HAP-1 (cell line): ENCODE measurements at regions not wholly inside any gene's neighbourhood (a gene's known extent, or its start where the extent isn't known, plus 50 kb on each side); places are given as distances from the start of the nearest gene placed in this dataset.
"Not testable (repeated sequence)": the region's sequence is repeated elsewhere in the genome, so short reads cannot be mapped to it uniquely, and the experiment has no call there.

Experiments used
- DNase-seq, 2 experiments: peaks; one replicate each; pipeline ENCODE4 v3.0.0-alpha.2; 2016 to 2020; ENCODE audit warnings: low spot score in 2 of 2
- H3K27me3 ChIP-seq: fragments of 250-450 bp; sonication (Bioruptor Pico); 2 replicates; pipeline ENCODE4 v1.5.1; 2020; ENCODE audit warnings: low read depth, mild to moderate bottlenecking, moderate library complexity
- H3K36me3 ChIP-seq: fragments of 250-450 bp; sonication (Bioruptor Pico); replicated peaks from 2 replicates; pipeline ENCODE4 v1.5.1; 2020; ENCODE audit warnings: mild to moderate bottlenecking
- H3K4me1 ChIP-seq: fragments of 250-450 bp; sonication (Bioruptor Pico); 2 replicates; pipeline ENCODE4 v1.5.1; 2020; ENCODE audit warnings: mild to moderate bottlenecking
- H3K4me3 ChIP-seq: fragments of 250-450 bp; sonication (Bioruptor Pico); 2 replicates; pipeline ENCODE4 v1.5.1; 2020; ENCODE audit warnings: mild to moderate bottlenecking, moderate library complexity
- H3K9me3 ChIP-seq: fragments of 250-450 bp; sonication (Bioruptor Pico); 2 replicates; pipeline ENCODE4 v1.5.1; 2020; ENCODE audit warnings: mild to moderate bottlenecking, moderate library complexity
- in situ Hi-C: fragments of 300-500 bp; cut with MboI; formaldehyde crosslinking; loops from 3 replicates; pipeline ENCODE4 v1.14.3; 2020; ENCODE audit warnings: low sequenced_read_pairs, inconsistent platforms, mixed read lengths

DNA sequence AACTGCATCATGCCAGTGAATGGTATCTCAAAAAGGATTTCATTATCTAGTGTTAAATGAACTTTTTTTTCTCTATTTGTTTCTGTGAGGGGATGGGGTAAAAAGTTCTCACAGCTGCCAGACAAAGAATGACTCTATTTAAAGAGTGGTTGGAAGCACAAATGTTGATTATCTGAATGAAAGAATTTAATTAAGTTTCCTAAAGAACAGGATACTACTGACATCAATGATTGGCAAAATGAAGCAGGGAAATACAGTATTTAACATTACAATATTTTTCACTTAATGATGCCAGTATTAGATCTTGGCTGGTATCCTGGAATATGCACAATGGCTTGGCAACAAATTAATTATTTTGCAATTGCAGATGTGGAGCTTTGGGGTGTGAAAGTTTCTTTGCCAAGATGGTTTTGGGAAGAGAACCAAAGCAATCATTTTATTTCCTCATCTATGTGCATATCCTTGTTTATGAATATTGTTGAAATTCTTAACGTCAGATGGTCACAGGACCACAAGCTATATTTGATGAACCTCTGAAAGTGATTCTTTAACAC is 336.8 kb downstream of the ARL4A start:
- H3K36me3 ChIP-seq: 0 out of 2 replicates have a peak, but pooled peaks cover 3% of the 10 kb centered on the region
- in situ Hi-C loops: no loop called here
- DNase-seq: no peak
- H3K4me3 ChIP-seq: no peak overlapping the region
- H3K4me1 ChIP-seq: peaks cover 30% of the 10 kb centered on the region
- H3K9me3 ChIP-seq: 0 out of 2 replicates have a peak, but pooled peaks cover 3% of the 10 kb centered on the region
- no peaks in the 10 kb centered on the region for H3K27me3 ChIP-seq

- DNase-seq, H3K4me3 ChIP-seq, H3K27me3 ChIP-seq, in situ Hi-C loops, H3K36me3 ChIP-seq, H3K9me3 ChIP-seq: not testable (repeated sequence)
- H3K4me1 ChIP-seq: peaks cover 30% of the 10 kb centered on the region
These were observed 337.6 kb downstream of the ARL4A start for GRCh38 chr7:13025043-13025442.

DNA sequence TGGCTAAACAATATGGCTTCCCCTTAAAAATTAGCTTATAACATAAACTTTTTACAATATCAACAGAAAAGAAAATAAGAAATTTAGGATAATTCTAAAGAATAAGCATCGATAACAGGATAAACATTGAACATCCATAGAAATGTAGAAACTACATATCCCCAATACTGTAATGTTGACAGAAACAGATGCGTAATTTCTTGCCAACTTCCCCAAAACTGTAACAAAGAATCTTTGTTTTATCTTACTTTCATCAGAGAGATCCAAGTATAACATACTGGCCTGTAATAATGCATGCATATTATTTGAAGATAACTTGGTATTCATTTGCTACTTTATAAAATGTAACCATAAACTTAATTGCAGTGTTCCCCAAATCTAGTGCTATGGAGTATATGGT is 339.9 kb downstream of the ARL4A start:
- no peaks in the 10 kb centered on the region for H3K27me3 ChIP-seq
- H3K9me3 ChIP-seq: no peaks in the 10 kb centered on the region
- peaks cover 19% of the 10 kb centered on the region for H3K4me1 ChIP-seq
- in situ Hi-C loops: no loop called here
- no peak for DNase-seq
- no peaks in the 10 kb centered on the region for H3K36me3 ChIP-seq
- no peak overlapping the region for H3K4me3 ChIP-seq

DNA sequence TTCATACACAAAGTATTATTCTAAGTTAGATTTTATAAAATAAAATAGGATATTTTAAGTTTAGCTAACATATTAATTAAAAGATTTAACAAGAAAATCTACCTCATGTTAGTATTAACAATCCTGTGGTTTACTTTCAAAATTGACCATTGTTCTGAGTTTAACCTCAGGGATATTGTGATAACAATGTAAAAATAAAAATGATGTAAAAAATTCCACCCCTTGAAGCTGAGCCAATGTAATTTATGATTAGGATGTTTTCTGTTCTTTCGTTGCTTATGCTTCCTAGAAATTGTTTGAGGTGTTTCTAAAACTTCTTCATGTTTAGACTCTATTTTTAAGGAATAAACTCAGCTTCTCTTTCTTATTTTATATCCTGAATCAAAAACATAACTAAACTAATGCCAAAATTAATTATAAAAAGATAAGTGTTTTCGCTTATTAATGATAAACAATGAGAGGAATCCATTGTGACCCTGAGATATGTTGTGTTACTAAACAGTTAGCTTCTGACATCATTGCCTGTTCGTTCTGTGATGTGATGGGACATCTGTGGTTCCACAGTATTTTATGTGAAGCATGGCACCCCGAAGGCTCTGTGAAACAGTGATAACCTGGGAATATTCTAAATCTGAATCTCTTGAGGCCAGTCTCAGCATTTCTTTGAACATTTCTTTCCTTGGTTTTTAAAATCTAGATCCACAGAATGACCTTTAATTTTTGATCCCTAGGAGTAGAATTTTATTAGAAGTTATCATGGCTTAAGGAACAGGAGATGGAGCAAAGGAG is 340.8 kb downstream of the ARL4A start:
- Histone ChIP-seq H3K4me1 (peaks cover 16% of the 10 kb centered on the region), H3K36me3 (no peaks in the 10 kb centered on the region), H3K27me3 (no peaks in the 10 kb centered on the region), H3K4me3 (no peak overlapping the region), H3K9me3 (no peaks in the 10 kb centered on the region)
- no peak for DNase-seq
- in situ Hi-C loops: no loop called here

- no peaks in the 10 kb centered on the region for H3K36me3 ChIP-seq
- DNase-seq: peak in 1 of 2 experiments; percentile 8
- no peak overlapping the region for H3K4me3 ChIP-seq
- in situ Hi-C loops: no loop called here
- no peaks in the 10 kb centered on the region for H3K27me3 ChIP-seq
- H3K4me1 ChIP-seq: peaks cover 16% of the 10 kb centered on the region
- H3K9me3 ChIP-seq: no peaks in the 10 kb centered on the region
These were observed 341.3 kb downstream of the ARL4A start for GRCh38 chr7:13028825-13029099.

GRCh38 chr7:13031468-13031867 is 344.0 kb downstream of the ARL4A start:
- no peaks in the 10 kb centered on the region for H3K9me3 ChIP-seq
- no peaks in the 10 kb centered on the region for H3K36me3 ChIP-seq
- H3K4me1 ChIP-seq: peaks cover 16% of the 10 kb centered on the region
- DNase-seq: no peak
- in situ Hi-C loops: no loop called here
- H3K27me3 ChIP-seq: no peaks in the 10 kb centered on the region
- no peak overlapping the region for H3K4me3 ChIP-seq

DNA sequence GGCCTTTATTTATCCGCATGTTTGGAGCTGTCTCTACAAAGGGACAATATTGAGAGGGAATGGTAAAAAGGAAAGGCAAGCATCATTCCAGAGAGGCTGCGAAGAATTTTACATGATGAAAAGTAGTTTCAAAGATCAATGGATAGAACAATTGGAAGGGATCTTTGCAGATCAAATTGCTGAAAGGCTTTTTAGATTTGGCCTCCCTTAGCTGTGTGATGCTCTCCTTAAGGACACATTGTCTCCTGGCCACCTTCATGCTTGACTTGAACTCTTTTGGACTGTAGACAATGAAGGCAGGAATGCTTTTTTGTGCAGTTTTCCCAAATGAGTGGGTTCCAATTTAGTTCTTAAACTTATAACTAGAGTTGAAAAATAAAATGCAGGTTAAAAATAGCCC is 344.7 kb downstream of the ARL4A start:
- H3K36me3 ChIP-seq: no peaks in the 10 kb centered on the region
- no peak overlapping the region for H3K4me3 ChIP-seq
- peaks cover 16% of the 10 kb centered on the region for H3K4me1 ChIP-seq
- no peak for DNase-seq
- in situ Hi-C loops: no loop called here
- H3K27me3 ChIP-seq: no peaks in the 10 kb centered on the region
- no peaks in the 10 kb centered on the region for H3K9me3 ChIP-seq

DNA sequence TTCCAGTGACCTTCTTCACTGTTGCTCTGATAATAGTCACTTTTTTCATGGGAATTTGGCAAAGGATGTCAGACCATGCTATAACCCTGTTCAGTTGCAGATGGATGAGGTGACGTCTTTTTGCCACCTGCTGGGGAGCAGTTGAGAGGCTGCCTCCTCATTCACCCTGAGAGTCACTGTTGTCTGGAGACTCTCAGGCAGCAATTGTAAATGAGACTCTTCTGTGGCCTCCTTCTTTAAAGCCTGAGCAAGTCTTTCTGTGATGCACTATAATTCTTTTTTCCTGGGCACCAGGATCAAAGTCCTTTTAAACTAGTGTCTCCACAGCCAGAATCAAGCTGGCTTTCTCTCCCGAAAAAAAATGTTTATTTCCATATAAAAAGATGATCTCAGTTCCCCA is 345.1 kb downstream of the ARL4A start:
- Histone ChIP-seq H3K4me3 (no peak overlapping the region), H3K9me3 (no peaks in the 10 kb centered on the region), H3K36me3 (no peaks in the 10 kb centered on the region), H3K4me1 (peaks cover 16% of the 10 kb centered on the region), H3K27me3 (no peaks in the 10 kb centered on the region)
- in situ Hi-C loops: no loop called here
- DNase-seq: peak in 1 of 2 experiments; percentile 31

DNA sequence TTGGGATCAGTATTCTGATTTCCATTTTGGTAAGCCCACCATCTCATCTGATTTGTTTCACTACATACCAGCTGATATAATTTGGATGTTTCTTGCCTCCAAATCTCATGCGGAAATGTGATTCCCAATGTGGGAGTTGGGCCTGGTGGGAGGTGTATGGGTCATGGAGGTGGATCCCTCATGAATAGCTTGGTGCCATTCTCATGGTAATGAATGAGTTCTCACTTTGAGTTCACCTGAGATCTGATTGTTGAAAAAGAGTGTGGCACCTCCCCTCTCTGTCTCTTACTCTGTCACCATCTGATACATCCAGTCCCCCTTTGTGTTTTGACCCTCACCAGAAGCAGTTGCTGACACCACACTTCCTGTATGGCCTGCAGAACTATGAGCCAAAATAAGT is 347.3 kb downstream of the ARL4A start:
- Histone ChIP-seq H3K9me3 (no peaks in the 10 kb centered on the region), H3K4me1 (peaks cover 7% of the 10 kb centered on the region; the same call in 1 of the 2 replicates), H3K36me3 (no peaks in the 10 kb centered on the region), H3K4me3 (no peak overlapping the region), H3K27me3 (no peaks in the 10 kb centered on the region)
- in situ Hi-C loops: no loop called here
- no peak for DNase-seq

DNA sequence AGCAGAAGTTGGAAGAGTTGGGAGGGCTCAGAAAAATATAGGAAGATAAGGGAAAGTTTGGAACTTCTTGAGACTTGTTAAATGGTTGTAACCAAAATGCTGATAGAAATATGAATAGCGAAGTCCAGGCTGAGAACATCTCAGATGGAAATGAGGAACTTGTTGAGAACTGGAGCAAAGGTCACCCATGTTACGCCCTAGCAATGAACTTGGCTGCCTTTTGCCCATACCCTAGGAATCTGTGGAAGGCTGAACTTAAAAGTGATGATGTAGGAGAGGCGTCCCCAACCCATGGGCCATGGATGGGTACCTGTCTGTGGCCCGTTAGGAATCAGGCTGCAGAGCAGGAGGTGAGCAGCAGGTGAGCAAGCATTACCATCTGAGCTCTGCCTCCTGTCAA is 347.8 kb downstream of the ARL4A start:
- H3K36me3 ChIP-seq: no peaks in the 10 kb centered on the region
- no peak for DNase-seq
- H3K27me3 ChIP-seq: no peaks in the 10 kb centered on the region
- H3K4me1 ChIP-seq: peaks cover 7% of the 10 kb centered on the region; the same call in 1 of the 2 replicates
- H3K9me3 ChIP-seq: no peaks in the 10 kb centered on the region
- H3K4me3 ChIP-seq: no peak overlapping the region
- in situ Hi-C loops: no loop called here

- H3K27me3 ChIP-seq: no peaks in the 10 kb centered on the region
- H3K9me3 ChIP-seq: no peaks in the 10 kb centered on the region
- H3K4me3 ChIP-seq: no peak overlapping the region
- no peak for DNase-seq
- in situ Hi-C loops: no loop called here
- H3K4me1 ChIP-seq: peaks cover 9% of the 10 kb centered on the region
- no peaks in the 10 kb centered on the region for H3K36me3 ChIP-seq
These were observed 348.9 kb downstream of the ARL4A start for GRCh38 chr7:13036256-13036780.

- Histone ChIP-seq H3K9me3 (no peaks in the 10 kb centered on the region), H3K4me1 (peaks cover 15% of the 10 kb centered on the region), H3K27me3 (no peaks in the 10 kb centered on the region), H3K4me3 (no peak overlapping the region), H3K36me3 (no peaks in the 10 kb centered on the region)
- DNase-seq: no peak
- in situ Hi-C loops: no loop called here
These were observed 349.8 kb downstream of the ARL4A start for GRCh38 chr7:13037216-13037615.

DNA sequence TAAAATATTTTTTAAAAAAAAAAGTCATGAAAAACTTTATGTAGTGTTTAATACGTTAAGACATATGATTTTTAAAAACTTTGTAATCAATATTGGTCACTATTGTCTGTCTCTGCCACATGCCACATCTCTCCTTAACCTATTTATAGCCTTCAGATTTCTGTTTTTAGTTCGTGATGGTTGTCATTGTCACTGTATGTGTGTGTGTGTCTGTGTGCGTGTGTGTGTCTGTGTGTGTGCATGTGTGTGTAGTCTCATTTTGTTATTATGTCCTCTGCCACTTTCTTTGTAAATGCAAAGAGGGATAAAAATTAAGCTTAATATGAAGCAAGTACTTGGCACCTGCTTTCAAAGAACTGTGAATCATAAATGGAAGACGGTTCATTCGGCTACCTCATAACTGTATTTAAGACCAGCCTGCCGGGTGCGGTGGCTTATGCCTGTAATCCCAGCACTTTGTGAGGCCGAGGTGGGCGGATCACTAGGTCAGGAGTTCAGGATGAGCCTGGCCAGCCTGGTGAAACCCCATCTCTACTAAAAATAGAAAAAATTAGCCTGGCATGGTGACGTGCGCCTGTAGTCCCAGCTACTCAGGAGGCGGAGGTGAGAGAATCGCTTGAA is 354.0 kb downstream of the ARL4A start:
- H3K4me3 ChIP-seq: no peak overlapping the region
- H3K4me1 ChIP-seq: peaks cover 10% of the 10 kb centered on the region
- no peaks in the 10 kb centered on the region for H3K9me3 ChIP-seq
- peak in 1 of 2 experiments; percentile 38 for DNase-seq
- no peaks in the 10 kb centered on the region for H3K27me3 ChIP-seq
- H3K36me3 ChIP-seq: no peaks in the 10 kb centered on the region
- in situ Hi-C loops: no loop called here

DNA sequence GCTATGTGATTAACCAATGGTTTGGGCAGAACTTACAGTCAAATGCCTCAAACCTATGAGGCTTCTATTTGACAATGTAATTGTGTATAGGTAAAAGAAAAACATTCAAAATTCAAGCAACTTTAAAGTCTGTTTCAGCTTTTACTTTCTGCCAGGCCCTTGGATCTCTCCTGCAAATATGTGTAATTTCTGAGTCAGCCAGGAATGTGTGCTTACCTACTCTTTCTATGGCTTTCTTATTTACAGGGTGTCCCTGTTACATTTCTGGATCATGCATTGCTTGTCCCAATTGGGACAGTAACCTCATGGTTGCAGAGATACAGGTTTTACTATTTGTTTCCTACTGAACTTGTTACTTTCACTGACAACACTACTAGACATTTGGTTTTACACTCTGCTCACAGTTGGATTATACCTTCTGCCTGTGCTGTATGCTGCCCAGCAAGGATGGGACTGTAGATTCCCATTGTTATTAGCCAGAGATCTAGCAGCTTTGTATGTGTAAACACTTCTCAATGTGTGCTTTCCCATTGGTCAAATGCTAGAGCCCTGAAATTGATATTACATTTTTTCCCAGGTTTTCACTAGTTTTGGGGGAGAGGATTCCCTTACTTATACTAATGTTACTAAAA is 355.3 kb downstream of the ARL4A start:
- Histone ChIP-seq H3K9me3 (no peaks in the 10 kb centered on the region), H3K4me1 (peaks cover 10% of the 10 kb centered on the region), H3K27me3 (no peaks in the 10 kb centered on the region), H3K36me3 (no peaks in the 10 kb centered on the region), H3K4me3 (no peak overlapping the region)
- in situ Hi-C loops: no loop called here
- no peak for DNase-seq
